Skeletal muscle tissue (tissue), 3 donors: ENCODE measurements at regions not wholly inside any gene's neighbourhood (a gene's known extent, or its start where the extent isn't known, plus 50 kb on each side); places are given as distances from the start of the nearest gene placed in this dataset.

ENCODE experiments used
- H3K27ac ChIP-seq: one replicate; pipeline ENCODE4 v1.7.0; 2013; ENCODE audit warnings: mild to moderate bottlenecking, low read depth, low read length, inconsistent platforms
- H3K27me3 ChIP-seq, 3 donors: one replicate each; pipeline ENCODE4 v1.7.0; 2013; ENCODE audit warnings: low read length in 3 of 3; ENCODE audit not compliant: control insufficient read depth in 3 of 3, insufficient read depth in 3 of 3
- H3K36me3 ChIP-seq, 3 donors: one replicate each; pipeline ENCODE4 v1.7.0; 2013; ENCODE audit warnings: low read length in 3 of 3; ENCODE audit not compliant: control insufficient read depth in 3 of 3, insufficient read depth in 3 of 3
- H3K4me1 ChIP-seq, 3 donors: one replicate each; pipeline ENCODE4 v1.7.0; 2013; ENCODE audit warnings: low read length in 3 of 3, mild to moderate bottlenecking in 3 of 3; ENCODE audit not compliant: control insufficient read depth in 3 of 3, insufficient read depth in 3 of 3
- H3K4me3 ChIP-seq, 3 donors: one replicate each; pipeline ENCODE4 v1.7.0; 2013; ENCODE audit warnings: low read length in 3 of 3
- H3K9ac ChIP-seq, 3 donors: one replicate each; pipeline ENCODE4 v1.7.0; 2013; ENCODE audit warnings: low read length in 3 of 3, mild to moderate bottlenecking in 3 of 3, moderate library complexity in 2 of 3, low read depth in 1 of 3
- H3K9me3 ChIP-seq, 3 donors: one replicate each; pipeline ENCODE4 v1.7.0; 2013; ENCODE audit warnings: low read length in 3 of 3; ENCODE audit not compliant: control insufficient read depth in 3 of 3
- donor health status: Osteomylitis.

DNA sequence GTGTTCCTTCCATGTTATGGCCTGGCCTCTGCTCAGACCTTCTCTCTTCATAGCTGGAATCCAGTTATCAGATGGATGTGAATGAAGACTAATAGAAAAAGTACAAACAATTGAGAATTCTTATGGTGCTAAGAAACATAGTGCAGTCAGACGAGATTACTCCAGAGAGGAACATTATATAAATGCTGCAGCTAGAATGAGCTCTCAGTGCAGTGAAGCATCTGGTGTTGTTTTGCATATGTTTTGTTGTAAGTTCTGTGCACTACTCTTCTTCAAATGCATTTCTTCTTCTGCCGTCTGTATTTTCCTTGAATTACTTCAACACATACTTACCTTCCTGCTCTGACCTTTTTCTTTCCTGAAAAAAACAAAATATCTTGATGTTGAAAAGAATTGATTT lies 602.4 kb upstream of the CDH18 start:
- no peaks in the 10 kb centered on the region for H3K36me3 ChIP-seq
- H3K4me3 ChIP-seq: no peak overlapping the region
- H3K27me3 ChIP-seq: no peaks in the 10 kb centered on the region
- H3K4me1 ChIP-seq: no peaks in the 10 kb centered on the region
- no peak overlapping the region for H3K9ac ChIP-seq
- no peak overlapping the region for H3K27ac ChIP-seq
- H3K9me3 ChIP-seq: no peaks in the 10 kb centered on the region

- Histone ChIP-seq H3K27me3 (no peaks in the 10 kb centered on the region), H3K27ac (no peak overlapping the region), H3K4me1 (no peaks in the 10 kb centered on the region), H3K9me3 (no peaks in the 10 kb centered on the region), H3K9ac (no peak overlapping the region), H3K36me3 (no peaks in the 10 kb centered on the region), H3K4me3 (no peak overlapping the region)
These were observed 587.6 kb upstream of the CDH18 start for GRCh38 chr5:20575571-20575970.

- Histone ChIP-seq H3K36me3 (no peaks in the 10 kb centered on the region), H3K4me3 (no peak overlapping the region), H3K4me1 (no peaks in the 10 kb centered on the region), H3K27ac (no peak overlapping the region), H3K9ac (no peak overlapping the region), H3K27me3 (no peaks in the 10 kb centered on the region), H3K9me3 (no peaks in the 10 kb centered on the region)
These were observed 586.6 kb upstream of the CDH18 start for GRCh38 chr5:20574576-20574975.

- H3K36me3 ChIP-seq: no peaks in the 10 kb centered on the region
- no peaks in the 10 kb centered on the region for H3K27me3 ChIP-seq
- H3K4me3 ChIP-seq: no peak overlapping the region
- H3K9me3 ChIP-seq: no peaks in the 10 kb centered on the region
- no peak overlapping the region for H3K9ac ChIP-seq
- no peak overlapping the region for H3K27ac ChIP-seq
- no peaks in the 10 kb centered on the region for H3K4me1 ChIP-seq
These were observed 584.6 kb upstream of the CDH18 start for GRCh38 chr5:20572614-20573013.

DNA sequence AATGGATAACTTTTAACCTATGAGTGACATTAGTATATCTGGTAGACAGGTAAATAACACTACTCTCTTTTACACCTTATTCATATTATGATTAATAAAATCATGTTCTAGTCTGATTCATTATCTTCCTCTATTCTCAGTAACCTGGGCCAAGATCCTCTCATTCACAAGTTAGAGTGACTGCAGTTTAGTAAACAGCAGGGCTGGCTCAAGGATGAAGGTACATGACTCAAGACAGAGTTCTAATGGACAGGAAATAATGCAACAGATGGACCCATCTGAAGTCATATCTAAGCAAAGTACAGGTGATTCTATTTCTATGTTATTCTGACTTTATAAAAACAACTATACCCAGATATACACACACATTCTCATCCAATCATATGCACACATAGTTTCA lies 582.5 kb upstream of the CDH18 start:
- Histone ChIP-seq H3K27me3 (no peaks in the 10 kb centered on the region), H3K27ac (no peak overlapping the region), H3K4me3 (no peak overlapping the region), H3K36me3 (no peaks in the 10 kb centered on the region), H3K4me1 (no peaks in the 10 kb centered on the region), H3K9ac (no peak overlapping the region), H3K9me3 (no peaks in the 10 kb centered on the region)

- Histone ChIP-seq H3K9ac (no peak overlapping the region), H3K9me3 (no peaks in the 10 kb centered on the region), H3K4me3 (no peak overlapping the region), H3K36me3 (no peaks in the 10 kb centered on the region), H3K27ac (no peak overlapping the region), H3K27me3 (no peaks in the 10 kb centered on the region), H3K4me1 (no peaks in the 10 kb centered on the region)
These were observed 574.5 kb upstream of the CDH18 start for GRCh38 chr5:20562544-20562943.

- no peak overlapping the region for H3K9ac ChIP-seq
- H3K9me3 ChIP-seq: no peaks in the 10 kb centered on the region
- H3K4me3 ChIP-seq: no peak overlapping the region
- H3K27me3 ChIP-seq: no peaks in the 10 kb centered on the region
- no peaks in the 10 kb centered on the region for H3K4me1 ChIP-seq
- H3K36me3 ChIP-seq: no peaks in the 10 kb centered on the region
- H3K27ac ChIP-seq: no peak overlapping the region
These were observed 571.8 kb upstream of the CDH18 start for GRCh38 chr5:20559845-20560244.

- Histone ChIP-seq H3K4me3 (no peak overlapping the region), H3K36me3 (no peaks in the 10 kb centered on the region), H3K9me3 (peaks cover 0 to 1% (median 0%) of the 10 kb centered on the region in 3 donors), H3K27ac (no peak overlapping the region), H3K9ac (no peak overlapping the region), H3K27me3 (no peaks in the 10 kb centered on the region), H3K4me1 (no peaks in the 10 kb centered on the region)
These were observed 568.2 kb upstream of the CDH18 start for GRCh38 chr5:20556115-20556763.

GRCh38 chr5:20555034-20555433 lies 567.0 kb upstream of the CDH18 start:
- H3K4me1 ChIP-seq: no peaks in the 10 kb centered on the region

GRCh38 chr5:20554001-20554400 lies 566.0 kb upstream of the CDH18 start:
- Histone ChIP-seq H3K9ac (no peak overlapping the region), H3K9me3 (peaks cover 0 to 2% (median 0%) of the 10 kb centered on the region in 3 donors), H3K27me3 (no peaks in the 10 kb centered on the region), H3K4me1 (no peaks in the 10 kb centered on the region), H3K4me3 (no peak overlapping the region), H3K27ac (no peak overlapping the region), H3K36me3 (no peaks in the 10 kb centered on the region)

More at GRCh38 chr5:20555034-20555433, 567.0 kb upstream of the CDH18 start:
- H3K27ac ChIP-seq: no peak overlapping the region
- H3K9ac ChIP-seq: no peak overlapping the region
- no peak overlapping the region for H3K4me3 ChIP-seq
- H3K9me3 ChIP-seq: peaks cover 0 to 2% (median 0%) of the 10 kb centered on the region in 3 donors
- H3K27me3 ChIP-seq: no peaks in the 10 kb centered on the region
- H3K36me3 ChIP-seq: no peaks in the 10 kb centered on the region
